HEK293T (cell line): ENCODE measurements at regions not wholly inside any gene's neighbourhood (a gene's known extent, or its start where the extent isn't known, plus 50 kb on each side); places are given as distances from the start of the nearest gene placed in this dataset.

Experiments used
- ARNT ChIP-seq: fragments of 450-650 bp; IDR thresholded peaks from 2 replicates; pipeline ENCODE4 v1.6.1; 2017; ENCODE audit warnings: mild to moderate bottlenecking
- BHLHE40 ChIP-seq: fragments of 450-650 bp; IDR thresholded peaks from 2 replicates; pipeline ENCODE4 v1.6.1; 2016; ENCODE audit warnings: mild to moderate bottlenecking, moderate library complexity, borderline replicate concordance
- CTBP1 ChIP-seq: fragments of 450-650 bp; IDR thresholded peaks from 2 replicates; pipeline ENCODE4 v1.6.1; 2016; ENCODE audit warnings: borderline replicate concordance
- ELF4 ChIP-seq: fragments of 450-650 bp; IDR thresholded peaks from 2 replicates; pipeline ENCODE4 v1.6.1; 2017; ENCODE audit warnings: antibody characterized with exemption
- FOXK2 ChIP-seq: fragments of 450-650 bp; IDR thresholded peaks from 2 replicates; pipeline ENCODE4 v1.6.1; 2016; ENCODE audit warnings: mild to moderate bottlenecking
- FOXM1 ChIP-seq: fragments of 450-650 bp; IDR thresholded peaks from 2 replicates; pipeline ENCODE4 v1.6.1; 2017; ENCODE audit warnings: mild to moderate bottlenecking, borderline replicate concordance
- L3MBTL2 ChIP-seq: fragments of 450-650 bp; conservative IDR thresholded peaks from 2 replicates; pipeline ENCODE4 v1.6.1; 2016; ENCODE audit warnings: mild to moderate bottlenecking
- LEF1 ChIP-seq: fragments of 450-650 bp; IDR thresholded peaks from 2 replicates; pipeline ENCODE4 v1.6.1; 2017; ENCODE audit warnings: mild to moderate bottlenecking, borderline replicate concordance
- NFRKB ChIP-seq: fragments of 450-650 bp; IDR thresholded peaks from 2 replicates; pipeline ENCODE4 v1.6.1; 2016; ENCODE audit warnings: mild to moderate bottlenecking, moderate library complexity
- PKNOX1 ChIP-seq: fragments of 450-650 bp; IDR thresholded peaks from 2 replicates; pipeline ENCODE4 v1.6.1; 2016
- SUZ12 ChIP-seq: fragments of 450-650 bp; IDR thresholded peaks from 2 replicates; pipeline ENCODE4 v1.6.1; 2016; ENCODE audit warnings: mild to moderate bottlenecking
- TARDBP ChIP-seq: fragments of 450-650 bp; IDR thresholded peaks from 2 replicates; pipeline ENCODE4 v1.6.1; 2016
- ZNF384 ChIP-seq: fragments of 450-650 bp; IDR thresholded peaks from 2 replicates; pipeline ENCODE4 v1.6.1; 2016

- TF ChIP-seq ELF4 (no peak), L3MBTL2 (no peak), PKNOX1 (no peak), FOXM1 (no peak), BHLHE40 (no peak), ZNF384 (no peak), TARDBP (no peak), SUZ12 (no peak), CTBP1 (no peak), NFRKB (no peak), FOXK2 (no peak), ARNT (no peak), LEF1 (no peak)
Observed at GRCh38 chr3:107452436-107452835, 70.3 kb upstream of the BBX start.
